HepG2 (cell line): ENCODE measurements at regions not wholly inside any gene's neighbourhood (a gene's known extent, or its start where the extent isn't known, plus 50 kb on each side); places are given as distances from the start of the nearest gene placed in this dataset.

Experiments
- ATAC-seq: fragments of 200-7000 bp; cut with Tn5 transposase; 3 replicates; pipeline ENCODE4 v1.9.1; 2020; ENCODE audit warnings: mild to moderate bottlenecking, moderate library complexity
- BruUV-seq: library from RNA; stranded (reverse); fragments of 400-500 nt; replicated peaks from 2 replicates; lab custom pipeline; 2021; lab: Mats Ljungman, UMichigan
- CTCF ChIA-PET: fragments of 300-600 bp; formaldehyde crosslinking; extraction: SDS; loops from one replicate; lab custom pipeline; 2021; ENCODE audit warnings: low total read pairs, inconsistent platforms, low intra/inter-chr PET ratio; lab: Yijun Ruan, JAX
- POLR2A ChIA-PET: fragments of 350-600 bp; sonication (Branson Sonifier 250); formaldehyde crosslinking; loops from one replicate; lab custom pipeline; 2020; ENCODE audit warnings: antibody characterized with exemption, inconsistent platforms; lab: Yijun Ruan, JAX
- DNase-seq: peaks from one replicate; pipeline ENCODE4 v3.0.0-alpha.2; 2015; ENCODE audit warnings: low spot score
- FAIRE-seq: peaks from 3 replicates; lab custom pipeline; 2011; peaks lifted over from hg19 to GRCh38; lab: Jason Lieb, UNC
- H2AFZ ChIP-seq: one replicate; pipeline ENCODE4 v1.6.1; 2011; ENCODE audit warnings: low read length, inconsistent platforms
- H3K27ac ChIP-seq: fragments of 300-600 bp; 3 replicates; pipeline ENCODE4 v1.8.0; 2011; ENCODE audit warnings: mixed run types, mild to moderate bottlenecking, mixed read lengths, low read length, inconsistent platforms; ENCODE audit not compliant: insufficient read depth; ENCODE audit errors: extremely low read length
- H3K27me3 ChIP-seq, 2 experiments: fragments of 200-600 bp in 1 of 2; 2 replicates in 1 of 2; 3 replicates in 1 of 2; pipeline versions ENCODE4 v1.6.0 to v1.8.0; 2011; ENCODE audit warnings: low read length in 2 of 2, mild to moderate bottlenecking in 2 of 2, moderate library complexity in 2 of 2, inconsistent platforms in 1 of 2; ENCODE audit not compliant: insufficient read depth in 2 of 2, control insufficient read depth in 1 of 2
- H3K36me3 ChIP-seq, 2 experiments: fragments of 200-600 bp in 1 of 2; replicated peaks in 1 of 2; 2 replicates in 1 of 2; 3 replicates in 1 of 2; pipeline versions ENCODE4 v1.5.1 to v1.8.0; 2011; ENCODE audit warnings: low read length in 2 of 2, inconsistent platforms in 1 of 2; ENCODE audit not compliant: insufficient read depth in 2 of 2, control insufficient read depth in 1 of 2
- H3K4me1 ChIP-seq: 2 replicates; pipeline ENCODE4 v1.5.1; 2012; ENCODE audit warnings: low read length, inconsistent platforms; ENCODE audit not compliant: insufficient read depth
- H3K4me2 ChIP-seq: 2 replicates; pipeline ENCODE4 v1.6.0; 2011; ENCODE audit warnings: low read depth, low read length, inconsistent platforms
- H3K4me3 ChIP-seq, 3 experiments: fragments of 200-600 bp in 1 of 3; sonication (generic), shearing (Covaris generic) in 1 of 3; replicated peaks in 1 of 3; 2 replicates each; pipeline ENCODE4 v1.5.1; 2011 to 2016; ENCODE audit warnings: low read length in 3 of 3, inconsistent platforms in 2 of 3, low read depth in 2 of 3, mild to moderate bottlenecking in 2 of 3, control low read depth in 1 of 3, mixed read lengths in 1 of 3; ENCODE audit not compliant: insufficient read depth in 1 of 3
- H3K79me2 ChIP-seq: one replicate; pipeline ENCODE4 v1.6.1; 2011; ENCODE audit warnings: low read length, inconsistent platforms; ENCODE audit not compliant: insufficient read depth
- H3K9ac ChIP-seq: 2 replicates; pipeline ENCODE4 v1.6.0; 2011; ENCODE audit warnings: mild to moderate bottlenecking, low read depth, low read length, inconsistent platforms; ENCODE audit not compliant: insufficient read depth
- H3K9me3 ChIP-seq: 2 replicates; pipeline ENCODE4 v1.5.1; 2012; ENCODE audit warnings: mild to moderate bottlenecking, low read length
- H4K20me1 ChIP-seq: 2 replicates; pipeline ENCODE4 v1.6.0; 2011; ENCODE audit warnings: inconsistent platforms, mild to moderate bottlenecking, low read length, moderate library complexity; ENCODE audit not compliant: insufficient read depth
- AGO1 ChIP-seq: fragments of 200-400 bp; formaldehyde crosslinking; IDR thresholded peaks from 2 replicates; pipeline ENCODE4 v1.6.1; 2017; ENCODE audit warnings: mild to moderate bottlenecking, low read depth, low read length, moderate library complexity; ENCODE audit not compliant: poor library complexity, severe bottlenecking
- CERS6 ChIP-seq: sonication (generic); formaldehyde crosslinking; IDR thresholded peaks from 2 replicates; pipeline ENCODE4 v1.5.0; 2020; ENCODE audit warnings: missing genetic modification reagents
- JUND ChIP-seq: sonication (generic); formaldehyde crosslinking; IDR thresholded peaks from 2 replicates; pipeline ENCODE4 v1.8.0; 2022; ENCODE audit warnings: mild to moderate bottlenecking, missing genetic modification reagents
- KLF15 ChIP-seq: sonication (generic); formaldehyde crosslinking; IDR thresholded peaks from 2 replicates; pipeline ENCODE4 v1.8.1; 2023; ENCODE audit warnings: borderline replicate concordance, mild to moderate bottlenecking, inconsistent platforms, missing genetic modification reagents, mixed read lengths
- RNF2 ChIP-seq: fragments of 450-650 bp; conservative IDR thresholded peaks from 2 replicates; pipeline ENCODE4 v1.6.1; 2016; ENCODE audit warnings: low read depth
- SALL1 ChIP-seq: sonication (generic); formaldehyde crosslinking; IDR thresholded peaks from 2 replicates; pipeline ENCODE4 v1.8.0; 2022; ENCODE audit warnings: mild to moderate bottlenecking, missing genetic modification reagents
- SMAD1 ChIP-seq: sonication (generic); formaldehyde crosslinking; IDR thresholded peaks from 2 replicates; pipeline ENCODE4 v1.4.0; 2020; ENCODE audit warnings: missing genetic modification reagents, low read depth, mild to moderate bottlenecking, borderline replicate concordance
- SP4 ChIP-seq: sonication (generic); formaldehyde crosslinking; IDR thresholded peaks from 2 replicates; pipeline ENCODE4 v1.8.1; 2023; ENCODE audit warnings: mild to moderate bottlenecking, missing genetic modification reagents
- TRIM22 ChIP-seq: fragments of 450-650 bp; IDR thresholded peaks from 2 replicates; pipeline ENCODE4 v1.6.1; 2017
- YEATS2 ChIP-seq: sonication (generic); formaldehyde crosslinking; IDR thresholded peaks from 2 replicates; pipeline ENCODE4 v1.4.0; 2020; ENCODE audit warnings: missing genetic modification reagents, borderline replicate concordance
- ZMAT3 ChIP-seq: sonication (generic); formaldehyde crosslinking; conservative IDR thresholded peaks from 2 replicates; pipeline ENCODE4 v1.7.0; 2021; ENCODE audit warnings: missing genetic modification reagents
- ZNF3 ChIP-seq: IDR thresholded peaks from 2 replicates; pipeline ENCODE4 v1.7.0; 2017; ENCODE audit warnings: inconsistent platforms
- ZNF354B ChIP-seq: sonication (generic); formaldehyde crosslinking; IDR thresholded peaks from 2 replicates; pipeline ENCODE4 v1.8.0; 2022; ENCODE audit warnings: mild to moderate bottlenecking, missing genetic modification reagents
- ZNF460 ChIP-seq: sonication (generic); formaldehyde crosslinking; IDR thresholded peaks from 2 replicates; pipeline ENCODE4 v1.5.1; 2020; ENCODE audit warnings: missing genetic modification reagents, mild to moderate bottlenecking, borderline replicate concordance
- ZNF501 ChIP-seq: sonication (generic); formaldehyde crosslinking; IDR thresholded peaks from 2 replicates; pipeline ENCODE4 v1.5.1; 2020; ENCODE audit warnings: mild to moderate bottlenecking, moderate library complexity, missing genetic modification reagents
- WGBS: methylation state at CpG from one replicate; pipeline ENCODE4 v1.1.6; 2017; ENCODE audit warnings: low lambda C conversion rate; 5-methylcytosine and 5-hydroxymethylcytosine counted together
- in situ Hi-C: cut with HindIII; loops from 2 replicates; pipeline ENCODE4 v1.10.0; 2017; ENCODE audit warnings: low pct_unique_long_range_greater_than_20kb; ENCODE audit not compliant: extremely low pct_ligation_motif_present
- intact Hi-C: fragments of 100-400 bp; cut with micrococcal nuclease; formaldehyde crosslinking; loops from one replicate; pipeline ENCODE4 v1.10.0; 2022; ENCODE audit not compliant: unreplicated experiment
- TF ChIP-seq, protein P1 (sequence below), 2 experiments: sonication (generic) in 1 of 2; formaldehyde crosslinking in 1 of 2; IDR thresholded peaks; 2 replicates each; pipeline versions ENCODE4 v1.5.1 to v1.6.1; 2011 to 2020; ENCODE audit warnings: borderline replicate concordance in 1 of 2, low read depth in 1 of 2, low read length in 1 of 2, mild to moderate bottlenecking in 1 of 2, missing genetic modification reagents in 1 of 2, moderate library complexity in 1 of 2
- TF ChIP-seq, protein P2 (sequence below): IDR thresholded peaks from 2 replicates; pipeline ENCODE4 v1.6.1; 2016; ENCODE audit warnings: control low read depth

DNA sequence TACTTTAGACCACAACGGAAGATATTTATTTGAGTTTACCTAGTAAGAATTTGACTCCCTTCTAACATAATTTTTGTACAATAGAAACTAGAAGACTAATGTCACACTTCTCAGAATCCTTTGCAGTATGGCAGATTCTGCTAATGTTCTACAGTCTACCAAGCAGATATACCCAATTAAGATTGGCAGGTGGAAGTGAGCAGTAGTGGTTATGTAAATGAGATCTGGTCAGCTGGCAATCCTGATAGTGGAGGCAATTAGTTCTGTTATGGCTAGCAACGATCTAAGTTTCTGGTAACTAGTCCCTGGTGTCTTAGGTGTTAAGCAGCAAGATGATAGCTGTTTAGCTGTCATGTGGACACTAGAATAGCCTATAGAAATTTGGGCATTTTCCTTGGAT is 101.0 kb downstream of the CENPW start:
- Histone ChIP-seq H3K79me2 (no peaks in the 10 kb centered on the region), H3K27ac (no peak overlapping the region), H3K9me3 (no peaks in the 10 kb centered on the region), H4K20me1 (no peaks in the 10 kb centered on the region), H3K4me1 (no peaks in the 10 kb centered on the region), H3K36me3 (no peaks in the 10 kb centered on the region), H2AFZ (no peak overlapping the region), H3K9ac (no peak overlapping the region), H3K27me3 (no peaks in the 10 kb centered on the region; a peak in 1 of 5 replicates), H3K4me3 (no peak overlapping the region)
- in situ Hi-C loops, result no loop called here
- 7% methylated on average over 2 of the region's 2 CpGs for WGBS
- intact Hi-C loops, result no loop called here
- ATAC-seq, result no peak
- BruUV-seq, result no TSS peak
- DNase-seq, result no peak
- CTCF ChIA-PET, result no interaction called here
- FAIRE-seq, result no peak
- TF ChIP-seq ZNF460 (CRISPR knock-in tag), result no peak
- TF ChIP-seq, protein P1, sequence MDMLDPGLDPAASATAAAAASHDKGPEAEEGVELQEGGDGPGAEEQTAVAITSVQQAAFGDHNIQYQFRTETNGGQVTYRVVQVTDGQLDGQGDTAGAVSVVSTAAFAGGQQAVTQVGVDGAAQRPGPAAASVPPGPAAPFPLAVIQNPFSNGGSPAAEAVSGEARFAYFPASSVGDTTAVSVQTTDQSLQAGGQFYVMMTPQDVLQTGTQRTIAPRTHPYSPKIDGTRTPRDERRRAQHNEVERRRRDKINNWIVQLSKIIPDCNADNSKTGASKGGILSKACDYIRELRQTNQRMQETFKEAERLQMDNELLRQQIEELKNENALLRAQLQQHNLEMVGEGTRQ (IDR thresholded peaks at IDR 0.05; ENCODE audit: low read depth, low read length), result no peak
- TF ChIP-seq, protein P1 (CRISPR knock-in tag; IDR thresholded peaks at IDR 0.05; ENCODE audit: borderline replicate concordance), result no peak
- TF ChIP-seq ZNF3, result no peak
- TF ChIP-seq CERS6 (CRISPR knock-in tag), result no peak
- no peak for TF ChIP-seq TRIM22
- TF ChIP-seq YEATS2 (CRISPR knock-in tag), result no peak
- no peak for TF ChIP-seq ZNF354B
- no peak for TF ChIP-seq ZMAT3 (CRISPR knock-in tag)
- TF ChIP-seq KLF15 (CRISPR knock-in tag), result no peak
- no peak for TF ChIP-seq RNF2
- TF ChIP-seq ZNF501, result no peak
- TF ChIP-seq AGO1, result no peak
- TF ChIP-seq SP4 (CRISPR knock-in tag), result no peak
- TF ChIP-seq JUND, result no peak
- TF ChIP-seq, protein P2, sequence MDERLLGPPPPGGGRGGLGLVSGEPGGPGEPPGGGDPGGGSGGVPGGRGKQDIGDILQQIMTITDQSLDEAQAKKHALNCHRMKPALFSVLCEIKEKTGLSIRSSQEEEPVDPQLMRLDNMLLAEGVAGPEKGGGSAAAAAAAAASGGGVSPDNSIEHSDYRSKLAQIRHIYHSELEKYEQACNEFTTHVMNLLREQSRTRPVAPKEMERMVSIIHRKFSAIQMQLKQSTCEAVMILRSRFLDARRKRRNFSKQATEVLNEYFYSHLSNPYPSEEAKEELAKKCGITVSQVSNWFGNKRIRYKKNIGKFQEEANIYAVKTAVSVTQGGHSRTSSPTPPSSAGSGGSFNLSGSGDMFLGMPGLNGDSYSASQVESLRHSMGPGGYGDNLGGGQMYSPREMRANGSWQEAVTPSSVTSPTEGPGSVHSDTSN (CRISPR knock-in tag), result no peak
- no peak for TF ChIP-seq SMAD1
- TF ChIP-seq SALL1 (CRISPR knock-in tag), result no peak
- TF ChIP-seq, all 625 proteins: peak for 0
- POLR2A ChIA-PET, result no interaction called here
- no peak overlapping the region for H3K4me2 ChIP-seq
